ENCODE measurements at regions not wholly inside any gene's neighbourhood (a gene's known extent, or its start where the extent isn't known, plus 50 kb on each side); places are given as distances from the start of the nearest gene placed in this dataset.
A peak's percentile ranks its signal among the peaks of the same experiment; 100 is the strongest.
"Not testable (repeated sequence)": the region's sequence is repeated elsewhere in the genome, so short reads cannot be mapped to it uniquely, and the experiment has no call there.

- Histone ChIP-seq H3K27me3 (ENCODE audit: insufficient read depth, low read length, poor library complexity) (no peaks in the 10 kb centered on the region), H3K4me3 (ENCODE audit: low read depth in 1 of 2, low read length in 2 of 2) (no peak overlapping the region), H3K4me1 (ENCODE audit: insufficient read depth, low read length) (peaks cover 24% of the 10 kb centered on the region), H4K20me1 (ENCODE audit: insufficient read depth, low read length) (no peaks in the 10 kb centered on the region), H2AFZ (ENCODE audit: low read depth, low read length) (peak overlapping the region; percentile 76), H3K9ac (ENCODE audit: low read depth, low read length) (peak overlapping the region; percentile 14; the same call in 1 of the 2 replicates), H3K4me2 (ENCODE audit: insufficient read depth, low read length) (peak overlapping the region; percentile 23), H3K79me2 (ENCODE audit: insufficient read depth, low read length) (no peaks in the 10 kb centered on the region), H3K27ac (ENCODE audit: low read length) (peak overlapping the region; percentile 88), H3K36me3 (ENCODE audit: insufficient read depth, low read length) (no peaks in the 10 kb centered on the region), H3K9me3 (ENCODE audit: insufficient read depth, low read length, severe bottlenecking) (no peaks in the 10 kb centered on the region)
- no peak for TF ChIP-seq EZH2 (IDR thresholded peaks at IDR 0.05; ENCODE audit: borderline replicate concordance, low read depth, low read length, severe bottlenecking)
- peak; percentile 39 for TF ChIP-seq CTCF (IDR thresholded peaks at IDR 0.05; ENCODE audit: borderline replicate concordance, extremely low read depth, low read length, poor library complexity, severe bottlenecking)
- DNase-seq (no peak), ATAC-seq (ENCODE audit: insufficient read depth, low read depth) (peak; percentile 39)
Observed at GRCh38 chr13:50249144-50249521, 233.9 kb downstream of the KCNRG start.

- H3K36me3 ChIP-seq (ENCODE audit: insufficient read depth, low read length), result no peaks in the 10 kb centered on the region
- no peaks in the 10 kb centered on the region for H3K9me3 ChIP-seq (ENCODE audit: insufficient read depth, low read length, severe bottlenecking)
- no peak overlapping the region for H3K4me3 ChIP-seq (ENCODE audit: low read depth in 1 of 2, low read length in 2 of 2)
- H3K4me2 ChIP-seq (ENCODE audit: insufficient read depth, low read length), result no peak overlapping the region
- H2AFZ ChIP-seq (ENCODE audit: low read depth, low read length), result no peak overlapping the region
- H3K27ac ChIP-seq (ENCODE audit: low read length), result no peak overlapping the region
- no peaks in the 10 kb centered on the region for H3K79me2 ChIP-seq (ENCODE audit: insufficient read depth, low read length)
- H3K4me1 ChIP-seq (ENCODE audit: insufficient read depth, low read length), result peaks cover 26% of the 10 kb centered on the region
- TF ChIP-seq EZH2 (IDR thresholded peaks at IDR 0.05; ENCODE audit: borderline replicate concordance, low read depth, low read length, severe bottlenecking), result no peak
- TF ChIP-seq CTCF (IDR thresholded peaks at IDR 0.05; ENCODE audit: borderline replicate concordance, extremely low read depth, low read length, poor library complexity, severe bottlenecking), result no peak
- no peak for ATAC-seq (ENCODE audit: insufficient read depth, low read depth)
- no peaks in the 10 kb centered on the region for H3K27me3 ChIP-seq (ENCODE audit: insufficient read depth, low read length, poor library complexity)
- no peak overlapping the region for H3K9ac ChIP-seq (ENCODE audit: low read depth, low read length)
- H4K20me1 ChIP-seq (ENCODE audit: insufficient read depth, low read length), result no peaks in the 10 kb centered on the region
- DNase-seq, result no peak
Observed at GRCh38 chr13:50250401-50250800, 235.2 kb downstream of the KCNRG start.

- Histone ChIP-seq H2AFZ (ENCODE audit: low read depth, low read length) (no peak overlapping the region), H3K4me1 (ENCODE audit: insufficient read depth, low read length) (peaks cover 50% of the 10 kb centered on the region), H3K79me2 (ENCODE audit: insufficient read depth, low read length) (no peaks in the 10 kb centered on the region), H3K27me3 (ENCODE audit: insufficient read depth, low read length, poor library complexity) (no peaks in the 10 kb centered on the region), H3K36me3 (ENCODE audit: insufficient read depth, low read length) (no peaks in the 10 kb centered on the region), H3K27ac (ENCODE audit: low read length) (peak overlapping the region; percentile 84), H4K20me1 (ENCODE audit: insufficient read depth, low read length) (no peaks in the 10 kb centered on the region), H3K9ac (ENCODE audit: low read depth, low read length) (peak overlapping the region; percentile 33; the same call in 1 of the 2 replicates), H3K4me2 (ENCODE audit: insufficient read depth, low read length) (peak overlapping the region; percentile 45), H3K4me3 (ENCODE audit: low read depth in 1 of 2, low read length in 2 of 2) (no peak overlapping the region), H3K9me3 (ENCODE audit: insufficient read depth, low read length, severe bottlenecking) (no peaks in the 10 kb centered on the region)
- no peak for TF ChIP-seq CTCF (IDR thresholded peaks at IDR 0.05; ENCODE audit: borderline replicate concordance, extremely low read depth, low read length, poor library complexity, severe bottlenecking)
- TF ChIP-seq EZH2 (IDR thresholded peaks at IDR 0.05; ENCODE audit: borderline replicate concordance, low read depth, low read length, severe bottlenecking), result no peak
- DNase-seq (no peak), ATAC-seq (ENCODE audit: insufficient read depth, low read depth) (peak; percentile 64)
Observed at GRCh38 chr13:50255639-50256038, 240.4 kb downstream of the KCNRG start.

GRCh38 chr13:50256536-50257321, 241.5 kb downstream of the KCNRG start:
- H3K36me3 ChIP-seq (ENCODE audit: insufficient read depth, low read length); H3K4me3 ChIP-seq (ENCODE audit: low read depth in 1 of 2, low read length in 2 of 2); H3K9me3 ChIP-seq (ENCODE audit: insufficient read depth, low read length, severe bottlenecking); ATAC-seq (ENCODE audit: insufficient read depth, low read depth); H3K27me3 ChIP-seq (ENCODE audit: insufficient read depth, low read length, poor library complexity); H2AFZ ChIP-seq (ENCODE audit: low read depth, low read length); H3K79me2 ChIP-seq (ENCODE audit: insufficient read depth, low read length); H4K20me1 ChIP-seq (ENCODE audit: insufficient read depth, low read length): not testable (repeated sequence)
- peak overlapping the region; percentile 78 for H3K27ac ChIP-seq (ENCODE audit: low read length)
- H3K4me1 ChIP-seq (ENCODE audit: insufficient read depth, low read length), result peaks cover 50% of the 10 kb centered on the region
- H3K4me2 ChIP-seq (ENCODE audit: insufficient read depth, low read length), result peak overlapping the region; percentile 45; the same call in 1 of the 2 replicates
- DNase-seq, result peak; percentile 31
- H3K9ac ChIP-seq (ENCODE audit: low read depth, low read length), result peak overlapping the region; percentile 33; the same call in 1 of the 2 replicates
